Hepatocyte (in vitro differentiated cells): ENCODE measurements at regions not wholly inside any gene's neighbourhood (a gene's known extent, or its start where the extent isn't known, plus 50 kb on each side); places are given as distances from the start of the nearest gene placed in this dataset.

ENCODE experiments used
- DNase-seq: peaks from one replicate; pipeline ENCODE4 v3.0.0-alpha.2; 2016; ENCODE audit warnings: low spot score
- H2AFZ ChIP-seq: fragments of 200-600 bp; sonication (generic); 2 replicates; pipeline ENCODE4 v1.6.0; 2016; ENCODE audit warnings: antibody characterized with exemption, mild to moderate bottlenecking
- H3K27ac ChIP-seq: fragments of 200-600 bp; sonication (generic); 2 replicates; pipeline ENCODE4 v1.5.1; 2016; ENCODE audit warnings: mild to moderate bottlenecking
- H3K27me3 ChIP-seq: fragments of 200-600 bp; sonication (generic); 2 replicates; pipeline ENCODE4 v1.6.1; 2016
- H3K36me3 ChIP-seq: fragments of 200-600 bp; sonication (generic); replicated peaks from 2 replicates; pipeline ENCODE4 v1.5.1; 2016; ENCODE audit warnings: low read depth; ENCODE audit not compliant: insufficient read depth
- H3K4me1 ChIP-seq: fragments of 200-600 bp; sonication (generic); 2 replicates; pipeline ENCODE4 v1.5.1; 2016; ENCODE audit warnings: mild to moderate bottlenecking, moderate library complexity; ENCODE audit not compliant: insufficient read depth
- H3K4me2 ChIP-seq: fragments of 200-600 bp; sonication (generic); 2 replicates; pipeline ENCODE4 v1.6.0; 2016
- H3K4me3 ChIP-seq: fragments of 200-600 bp; sonication (generic); 2 replicates; pipeline ENCODE4 v1.5.1; 2016; ENCODE audit warnings: mild to moderate bottlenecking
- H3K79me2 ChIP-seq: fragments of 200-600 bp; sonication (generic); 2 replicates; pipeline ENCODE4 v1.6.0; 2017; ENCODE audit warnings: mild to moderate bottlenecking
- H3K9me2 ChIP-seq: fragments of 200-600 bp; sonication (generic); replicated peaks from 2 replicates; pipeline ENCODE4 v1.6.0; 2017; ENCODE audit warnings: mild to moderate bottlenecking; ENCODE audit not compliant: insufficient read depth
- H3K9me3 ChIP-seq: fragments of 200-600 bp; sonication (generic); 2 replicates; pipeline ENCODE4 v1.5.1; 2016; ENCODE audit warnings: low read depth, mild to moderate bottlenecking
- H4K20me1 ChIP-seq: fragments of 200-600 bp; sonication (generic); 2 replicates; pipeline ENCODE4 v1.6.0; 2016; ENCODE audit warnings: mild to moderate bottlenecking; ENCODE audit not compliant: insufficient read depth, poor library complexity, severe bottlenecking
- CTCF ChIP-seq: fragments of 200-600 bp; sonication (generic); IDR thresholded peaks from 2 replicates; pipeline ENCODE4 v1.5.1; 2016; ENCODE audit warnings: antibody characterized with exemption, mild to moderate bottlenecking; ENCODE audit not compliant: poor library complexity
- EZH2 ChIP-seq: fragments of 200-600 bp; sonication (generic); IDR thresholded peaks from 2 replicates; pipeline ENCODE4 v1.6.1; 2016; ENCODE audit warnings: antibody characterized with exemption, mild to moderate bottlenecking, borderline replicate concordance
- EZH2phosphoT487 ChIP-seq: fragments of 200-600 bp; sonication (generic); IDR thresholded peaks from one replicate; pipeline ENCODE4 v1.6.1; 2018; ENCODE audit warnings: antibody characterized with exemption, mild to moderate bottlenecking, low read depth, moderate library complexity; ENCODE audit not compliant: unreplicated experiment, severe bottlenecking
- WGBS: methylation state at CpG from one replicate; pipeline ENCODE4 v1.1.6; 2016; ENCODE audit warnings: low lambda C conversion rate; ENCODE audit errors: missing lambda C conversion rate; 5-methylcytosine and 5-hydroxymethylcytosine counted together

GRCh38 chr4:125062115-125063050 is 252.4 kb upstream of the FAT4 start:
- no peak overlapping the region for H3K4me3 ChIP-seq
- H3K9me3 ChIP-seq: no peaks in the 10 kb centered on the region
- no peak overlapping the region for H3K27ac ChIP-seq
- no peaks in the 10 kb centered on the region for H3K27me3 ChIP-seq
- no peaks in the 10 kb centered on the region for H3K79me2 ChIP-seq
- H3K4me2 ChIP-seq: no peak overlapping the region
- no peak for DNase-seq
- no peak overlapping the region for H2AFZ ChIP-seq
- no peaks in the 10 kb centered on the region for H4K20me1 ChIP-seq
- H3K9me2 ChIP-seq: no peaks in the 10 kb centered on the region
- TF ChIP-seq EZH2 (no peak), CTCF (no peak), EZH2phosphoT487 (no peak)
- H3K4me1 ChIP-seq: no peaks in the 10 kb centered on the region
- WGBS: 67% methylated on average over 7 of the region's 7 CpGs
- H3K36me3 ChIP-seq: no peaks in the 10 kb centered on the region

- Histone ChIP-seq H3K9me3 (no peaks in the 10 kb centered on the region), H3K4me3 (no peak overlapping the region)
Observed at GRCh38 chr4:125060376-125060775, 254.4 kb upstream of the FAT4 start.

GRCh38 chr4:125049711-125050110 is 265.0 kb upstream of the FAT4 start:
- WGBS: 67% methylated on average over 1 of the region's 1 CpG
- H4K20me1 ChIP-seq: no peaks in the 10 kb centered on the region
- H3K4me1 ChIP-seq: no peaks in the 10 kb centered on the region
- H3K36me3 ChIP-seq: no peaks in the 10 kb centered on the region
- H3K9me3 ChIP-seq: no peaks in the 10 kb centered on the region
- H3K79me2 ChIP-seq: no peaks in the 10 kb centered on the region
- H3K4me3 ChIP-seq: no peak overlapping the region
- no peak overlapping the region for H3K4me2 ChIP-seq
- no peaks in the 10 kb centered on the region for H3K27me3 ChIP-seq
- TF ChIP-seq CTCF (no peak), EZH2 (no peak), EZH2phosphoT487 (no peak)
- H3K27ac ChIP-seq: no peak overlapping the region
- no peak overlapping the region for H2AFZ ChIP-seq
- no peak for DNase-seq
- H3K9me2 ChIP-seq: no peaks in the 10 kb centered on the region

More at GRCh38 chr4:125060376-125060775, 254.4 kb upstream of the FAT4 start:
- DNase-seq: no peak
- Histone ChIP-seq H4K20me1 (no peaks in the 10 kb centered on the region), H3K36me3 (no peaks in the 10 kb centered on the region), H3K4me2 (no peak overlapping the region), H3K27me3 (no peaks in the 10 kb centered on the region), H3K9me2 (no peaks in the 10 kb centered on the region), H3K4me1 (no peaks in the 10 kb centered on the region), H3K27ac (no peak overlapping the region), H3K79me2 (no peaks in the 10 kb centered on the region), H2AFZ (no peak overlapping the region)
- no peak for TF ChIP-seq EZH2phosphoT487
- TF ChIP-seq CTCF: no peak
- TF ChIP-seq EZH2: no peak
- WGBS: 96% methylated on average over 2 of the region's 2 CpGs
